Lower leg skin (tissue), 4 donors: ENCODE measurements at regions not wholly inside any gene's neighbourhood (a gene's known extent, or its start where the extent isn't known, plus 50 kb on each side); places are given as distances from the start of the nearest gene placed in this dataset.

Source experiments
- DNase-seq, 2 donors: peaks; one replicate each; pipeline ENCODE4 v3.0.0-alpha.2; 2019; ENCODE audit warnings: low spot score in 2 of 2
- H3K4me3 ChIP-seq: fragments of 200-600 bp; sonication (generic); 2 replicates; pipeline ENCODE4 v1.5.1; 2017; ENCODE audit warnings: mild to moderate bottlenecking, low read depth; ENCODE audit not compliant: poor library complexity, severe bottlenecking
- POLR2A ChIP-seq, 2 donors: fragments of 450-650 bp; IDR thresholded peaks; one replicate each; pipeline ENCODE4 v1.6.1; 2016 to 2017; ENCODE audit warnings: antibody characterized with exemption in 2 of 2, mild to moderate bottlenecking in 1 of 2, moderate library complexity in 1 of 2
- WGBS, 2 donors: methylation state at CpG; one replicate each; pipeline ENCODE4 v1.1.5; 2018; 5-methylcytosine and 5-hydroxymethylcytosine counted together
- intact Hi-C: fragments of 100-400 bp; cut with DNase I; formaldehyde crosslinking; loops from one replicate; pipeline ENCODE4 v1.15.0; 2023; ENCODE audit warnings: low total_unique reads
- TF ChIP-seq, protein P1 (sequence below), 3 donors: fragments of 450-650 bp; IDR thresholded peaks; one replicate each; pipeline ENCODE4 v1.5.1; 2016; ENCODE audit warnings: antibody characterized with exemption in 3 of 3, mild to moderate bottlenecking in 3 of 3, moderate library complexity in 2 of 3

DNA sequence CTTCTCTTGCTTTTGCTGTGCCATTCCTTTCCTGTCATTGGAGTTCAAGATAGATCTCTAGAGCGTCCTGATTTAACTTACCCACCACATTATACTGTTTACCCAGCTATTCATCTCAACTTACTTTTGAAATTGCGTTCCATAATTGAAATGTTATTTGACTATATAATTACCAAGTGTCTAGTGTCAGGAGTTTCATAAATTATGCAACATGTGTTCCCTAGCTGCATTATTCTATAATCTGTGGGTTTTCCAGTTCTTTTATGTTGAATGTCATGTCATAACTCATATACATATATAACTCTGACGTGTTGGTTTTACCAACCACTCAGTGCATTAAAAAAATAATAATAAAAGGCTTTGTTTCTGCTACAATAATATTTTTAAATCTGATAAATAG is 285.9 kb upstream of the ARSJ start:
- 29 to 36% methylated on average over 3 of the region's 3 CpGs for WGBS, 2 donors
- intact Hi-C loops = no loop called here
- H3K4me3 ChIP-seq = no peak overlapping the region
- no peak for TF ChIP-seq POLR2A (IDR thresholded peaks at IDR 0.05)
- TF ChIP-seq, protein P1, sequence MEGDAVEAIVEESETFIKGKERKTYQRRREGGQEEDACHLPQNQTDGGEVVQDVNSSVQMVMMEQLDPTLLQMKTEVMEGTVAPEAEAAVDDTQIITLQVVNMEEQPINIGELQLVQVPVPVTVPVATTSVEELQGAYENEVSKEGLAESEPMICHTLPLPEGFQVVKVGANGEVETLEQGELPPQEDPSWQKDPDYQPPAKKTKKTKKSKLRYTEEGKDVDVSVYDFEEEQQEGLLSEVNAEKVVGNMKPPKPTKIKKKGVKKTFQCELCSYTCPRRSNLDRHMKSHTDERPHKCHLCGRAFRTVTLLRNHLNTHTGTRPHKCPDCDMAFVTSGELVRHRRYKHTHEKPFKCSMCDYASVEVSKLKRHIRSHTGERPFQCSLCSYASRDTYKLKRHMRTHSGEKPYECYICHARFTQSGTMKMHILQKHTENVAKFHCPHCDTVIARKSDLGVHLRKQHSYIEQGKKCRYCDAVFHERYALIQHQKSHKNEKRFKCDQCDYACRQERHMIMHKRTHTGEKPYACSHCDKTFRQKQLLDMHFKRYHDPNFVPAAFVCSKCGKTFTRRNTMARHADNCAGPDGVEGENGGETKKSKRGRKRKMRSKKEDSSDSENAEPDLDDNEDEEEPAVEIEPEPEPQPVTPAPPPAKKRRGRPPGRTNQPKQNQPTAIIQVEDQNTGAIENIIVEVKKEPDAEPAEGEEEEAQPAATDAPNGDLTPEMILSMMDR (IDR thresholded peaks at IDR 0.05) = no peak
- DNase-seq = no peak

GRCh38 chr4:114267976-114268375 is 288.5 kb upstream of the ARSJ start:
- whole genome bisulfite sequencing, 2 donors = 93 to 96% methylated on average over 1 of the region's 1 CpG
- DNase-seq = no peak
- H3K4me3 ChIP-seq = no peak overlapping the region
- intact Hi-C loops = no loop called here
- no peak for TF ChIP-seq POLR2A (IDR thresholded peaks at IDR 0.05)
- TF ChIP-seq, protein P1 (IDR thresholded peaks at IDR 0.05) = no peak

DNA sequence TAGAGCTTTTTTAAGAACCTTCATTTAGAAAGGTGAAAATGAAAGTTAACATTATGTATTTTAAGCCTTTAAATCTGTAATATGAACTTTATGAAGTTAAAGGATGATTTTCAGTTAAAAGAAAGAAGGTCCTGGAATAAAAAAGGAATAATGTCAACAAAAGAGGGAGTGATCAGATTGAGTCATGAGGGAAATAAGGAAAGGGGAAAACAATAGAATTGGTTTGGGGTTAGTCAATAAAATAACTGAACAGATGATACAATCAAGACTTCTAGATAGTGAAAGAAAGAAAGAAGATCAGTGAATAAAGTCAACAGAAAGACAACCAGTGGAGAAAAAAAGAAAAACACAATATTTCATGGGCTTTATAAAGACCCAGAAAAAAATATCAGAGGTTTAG is 291.6 kb upstream of the ARSJ start:
- TF ChIP-seq, protein P1 (IDR thresholded peaks at IDR 0.05) = no peak
- TF ChIP-seq POLR2A (IDR thresholded peaks at IDR 0.05) = no peak
- H3K4me3 ChIP-seq = no peak overlapping the region
- DNase-seq = no peak
- intact Hi-C loops = no loop called here

DNA sequence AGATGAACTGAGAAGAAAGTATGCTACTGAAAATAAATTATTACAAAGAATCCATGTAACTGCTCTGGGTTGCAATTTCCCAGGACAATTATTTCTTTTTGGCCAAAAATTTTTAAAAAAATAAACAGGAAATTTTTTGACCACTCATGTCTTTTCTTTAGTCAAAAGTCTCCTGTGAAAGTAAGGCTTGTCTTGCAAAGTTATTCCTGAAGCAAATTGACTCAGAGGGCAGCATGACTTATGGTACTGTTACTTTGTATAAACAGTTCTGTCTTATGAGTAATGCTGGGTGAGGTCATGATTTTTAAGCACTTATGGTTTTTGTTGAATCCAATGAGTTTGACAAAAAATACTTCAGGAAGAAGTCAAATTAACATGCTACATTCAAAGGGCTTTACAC is 292.8 kb upstream of the ARSJ start:
- TF ChIP-seq, protein P1 (IDR thresholded peaks at IDR 0.05) = no peak
- TF ChIP-seq POLR2A (IDR thresholded peaks at IDR 0.05) = no peak
- intact Hi-C loops = no loop called here
- no peak overlapping the region for H3K4me3 ChIP-seq
- DNase-seq = no peak

GRCh38 chr4:114273238-114273637 is 293.8 kb upstream of the ARSJ start:
- WGBS, 2 donors = 55 to 64% methylated on average over 1 of the region's 1 CpG
- intact Hi-C loops = no loop called here
- no peak overlapping the region for H3K4me3 ChIP-seq
- TF ChIP-seq POLR2A (IDR thresholded peaks at IDR 0.05) = no peak
- TF ChIP-seq, protein P1 (IDR thresholded peaks at IDR 0.05) = no peak
- no peak for DNase-seq

DNA sequence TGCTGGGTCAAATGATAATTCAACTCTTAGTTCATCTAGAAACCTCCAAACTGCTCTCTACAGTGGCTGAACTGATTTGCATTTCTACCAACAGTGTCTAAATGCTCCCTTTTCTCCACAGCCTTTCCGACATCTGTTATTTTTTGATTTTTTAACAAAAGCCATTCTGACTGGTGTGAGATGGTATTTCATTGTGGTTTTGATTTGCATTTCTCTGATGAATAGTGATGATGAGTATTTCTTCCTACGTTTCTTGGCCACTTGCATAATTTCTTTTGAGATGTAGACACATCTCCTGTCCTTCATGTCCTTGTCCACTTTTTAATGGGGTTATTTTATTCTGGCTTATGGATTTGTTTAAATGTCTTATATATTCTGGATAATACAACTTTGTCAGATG is 298.2 kb upstream of the ARSJ start:
- WGBS, 2 donors = 71 to 79% methylated on average over 2 of the region's 2 CpGs

More for the DNA sequence above, 298.2 kb upstream of the ARSJ start:
- intact Hi-C loops = no loop called here
- no peak for TF ChIP-seq POLR2A (IDR thresholded peaks at IDR 0.05)
- TF ChIP-seq, protein P1 (IDR thresholded peaks at IDR 0.05) = no peak
- H3K4me3 ChIP-seq = no peak overlapping the region
- DNase-seq = no peak
